ENCODE measurements at regions not wholly inside any gene's neighbourhood (a gene's known extent, or its start where the extent isn't known, plus 50 kb on each side); places are given as distances from the start of the nearest gene placed in this dataset.
A peak's percentile ranks its signal among the peaks of the same experiment; 100 is the strongest.

DNA sequence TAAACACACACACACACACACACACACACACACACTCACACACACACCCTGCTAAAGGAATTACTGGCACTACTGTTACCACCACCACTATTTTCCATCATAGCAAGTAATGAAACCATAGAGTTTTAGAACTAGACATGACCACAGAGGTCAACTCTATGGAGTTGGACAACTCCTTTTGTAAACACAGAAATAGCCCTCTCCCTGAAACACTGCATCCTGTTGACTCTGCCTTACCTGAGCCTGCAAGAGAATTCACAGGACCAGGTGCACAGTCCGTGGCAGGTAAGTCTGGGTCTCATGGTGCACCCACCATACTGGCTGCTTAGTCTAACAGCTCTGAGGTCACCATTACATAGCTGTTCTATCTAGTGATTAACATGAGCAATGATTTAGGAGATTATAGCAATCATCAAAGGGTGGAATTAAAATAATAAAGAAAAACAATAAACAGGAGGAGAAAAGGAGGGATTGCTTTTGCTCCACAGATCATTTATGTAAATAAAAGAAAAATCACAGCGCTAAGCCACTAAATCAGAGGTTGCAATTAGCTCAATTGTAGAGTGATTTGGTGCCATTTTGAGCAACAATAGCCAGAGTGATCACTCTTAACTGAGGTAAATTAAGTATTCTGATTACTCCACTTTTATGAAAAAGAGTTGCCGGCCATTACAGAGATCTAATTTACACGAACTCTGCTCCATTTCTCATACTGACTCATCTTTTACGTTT is 340.0 kb upstream of the RASGEF1B start:
- Histone ChIP-seq H3K27me3 (ENCODE audit: control insufficient read depth, insufficient read depth, low read length) (no peaks in the 10 kb centered on the region), H3K4me3 (ENCODE audit: low read length) (no peak overlapping the region), H3K4me1 (ENCODE audit: control insufficient read depth, insufficient read depth, low read length) (no peaks in the 10 kb centered on the region), H3K9me3 (ENCODE audit: control insufficient read depth, low read depth, low read length) (no peaks in the 10 kb centered on the region), H3K36me3 (ENCODE audit: control insufficient read depth, insufficient read depth, low read length) (no peaks in the 10 kb centered on the region), H3K27ac (ENCODE audit: low read length) (no peak overlapping the region)
- no peak for DNase-seq
- WGBS (ENCODE audit: insufficient coverage, low lambda C conversion rate): 86% methylated on average over 1 of the region's 5 CpGs

DNA sequence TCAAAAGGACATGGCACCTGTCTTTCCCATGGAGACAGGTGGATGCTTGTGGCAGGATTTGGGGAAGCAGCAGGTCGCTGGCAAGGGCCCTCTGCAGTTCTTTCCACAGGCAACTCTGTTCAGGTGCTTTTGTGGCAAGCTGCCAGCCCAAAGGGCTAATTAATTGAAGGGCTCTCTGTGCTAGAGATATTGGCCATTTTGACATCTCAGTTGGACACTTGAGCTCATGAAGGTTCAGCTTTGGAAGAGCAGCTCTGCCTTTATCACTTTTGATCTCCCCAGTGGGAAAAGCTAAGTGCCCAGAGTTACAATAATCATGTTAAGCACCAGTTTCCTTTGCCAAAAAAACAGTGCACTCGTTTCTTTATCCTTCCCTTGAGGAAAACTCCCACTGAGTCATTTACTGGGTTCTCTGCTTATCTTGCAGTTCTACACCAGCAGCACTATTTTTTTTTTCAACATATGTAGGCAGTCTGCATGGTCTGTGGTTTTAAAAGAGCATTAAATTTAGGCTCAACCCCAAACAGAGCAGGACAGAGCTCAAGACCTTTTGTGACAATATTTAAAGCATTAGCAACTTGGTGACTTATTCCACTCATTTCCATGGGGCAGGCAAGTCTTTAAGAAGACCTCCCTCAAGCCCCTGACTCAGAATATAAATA is 336.4 kb upstream of the RASGEF1B start:
- H3K4me1 ChIP-seq (ENCODE audit: control insufficient read depth, insufficient read depth, low read length): no peaks in the 10 kb centered on the region
- no peaks in the 10 kb centered on the region for H3K9me3 ChIP-seq (ENCODE audit: control insufficient read depth, low read depth, low read length)
- no peak overlapping the region for H3K4me3 ChIP-seq (ENCODE audit: low read length)
- no peaks in the 10 kb centered on the region for H3K36me3 ChIP-seq (ENCODE audit: control insufficient read depth, insufficient read depth, low read length)
- 80% methylated on average over 1 of the region's 2 CpGs for WGBS (ENCODE audit: insufficient coverage, low lambda C conversion rate)
- DNase-seq: no peak
- no peaks in the 10 kb centered on the region for H3K27me3 ChIP-seq (ENCODE audit: control insufficient read depth, insufficient read depth, low read length)
- H3K27ac ChIP-seq (ENCODE audit: low read length): no peak overlapping the region

DNA sequence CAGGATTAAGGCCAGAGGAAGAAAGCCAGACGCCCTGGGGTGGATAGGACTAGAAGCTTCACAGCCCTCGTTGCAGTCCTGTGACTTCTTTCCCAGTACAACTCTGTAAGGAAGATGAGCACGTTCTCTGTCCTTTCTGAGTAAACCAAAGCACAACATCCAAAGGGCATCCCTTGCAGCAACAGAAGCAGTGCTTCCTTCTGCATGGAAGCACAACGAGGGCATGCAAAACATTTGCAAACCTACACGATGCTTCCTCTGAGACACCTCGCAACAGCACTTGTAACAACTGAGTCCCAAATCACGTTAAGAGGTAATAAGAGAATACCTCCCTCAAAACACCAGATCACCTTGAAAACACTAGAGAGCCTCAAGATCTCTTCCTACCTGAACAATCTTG is 335.7 kb upstream of the RASGEF1B start:
- Histone ChIP-seq H3K36me3 (ENCODE audit: control insufficient read depth, insufficient read depth, low read length) (no peaks in the 10 kb centered on the region), H3K4me3 (ENCODE audit: low read length) (no peak overlapping the region), H3K27ac (ENCODE audit: low read length) (no peak overlapping the region), H3K9me3 (ENCODE audit: control insufficient read depth, low read depth, low read length) (no peaks in the 10 kb centered on the region), H3K27me3 (ENCODE audit: control insufficient read depth, insufficient read depth, low read length) (no peaks in the 10 kb centered on the region), H3K4me1 (ENCODE audit: control insufficient read depth, insufficient read depth, low read length) (no peaks in the 10 kb centered on the region)
- no CpG with 5 or more reads among the region's 7 CpGs for WGBS (ENCODE audit: insufficient coverage, low lambda C conversion rate)
- DNase-seq: no peak

- Histone ChIP-seq H3K36me3 (ENCODE audit: control insufficient read depth, insufficient read depth, low read length) (no peaks in the 10 kb centered on the region), H3K4me3 (ENCODE audit: low read length) (no peak overlapping the region), H3K4me1 (ENCODE audit: control insufficient read depth, insufficient read depth, low read length) (no peaks in the 10 kb centered on the region), H3K27me3 (ENCODE audit: control insufficient read depth, insufficient read depth, low read length) (no peaks in the 10 kb centered on the region), H3K9me3 (ENCODE audit: control insufficient read depth, low read depth, low read length) (no peaks in the 10 kb centered on the region), H3K27ac (ENCODE audit: low read length) (no peak overlapping the region)
- WGBS (ENCODE audit: insufficient coverage, low lambda C conversion rate): no CpG with 5 or more reads among the region's 1 CpG
- DNase-seq: no peak
Observed at GRCh38 chr4:81806485-81806884, 334.8 kb upstream of the RASGEF1B start.

GRCh38 chr4:81804849-81805248 is 333.1 kb upstream of the RASGEF1B start:
- H3K4me3 ChIP-seq (ENCODE audit: low read length): no peak overlapping the region
- H3K27me3 ChIP-seq (ENCODE audit: control insufficient read depth, insufficient read depth, low read length): no peaks in the 10 kb centered on the region
- H3K9me3 ChIP-seq (ENCODE audit: control insufficient read depth, low read depth, low read length): no peaks in the 10 kb centered on the region
- no CpG with 5 or more reads among the region's 1 CpG for WGBS (ENCODE audit: insufficient coverage, low lambda C conversion rate)
- no peaks in the 10 kb centered on the region for H3K4me1 ChIP-seq (ENCODE audit: control insufficient read depth, insufficient read depth, low read length)
- no peak for DNase-seq
- H3K36me3 ChIP-seq (ENCODE audit: control insufficient read depth, insufficient read depth, low read length): no peaks in the 10 kb centered on the region
- no peak overlapping the region for H3K27ac ChIP-seq (ENCODE audit: low read length)

DNA sequence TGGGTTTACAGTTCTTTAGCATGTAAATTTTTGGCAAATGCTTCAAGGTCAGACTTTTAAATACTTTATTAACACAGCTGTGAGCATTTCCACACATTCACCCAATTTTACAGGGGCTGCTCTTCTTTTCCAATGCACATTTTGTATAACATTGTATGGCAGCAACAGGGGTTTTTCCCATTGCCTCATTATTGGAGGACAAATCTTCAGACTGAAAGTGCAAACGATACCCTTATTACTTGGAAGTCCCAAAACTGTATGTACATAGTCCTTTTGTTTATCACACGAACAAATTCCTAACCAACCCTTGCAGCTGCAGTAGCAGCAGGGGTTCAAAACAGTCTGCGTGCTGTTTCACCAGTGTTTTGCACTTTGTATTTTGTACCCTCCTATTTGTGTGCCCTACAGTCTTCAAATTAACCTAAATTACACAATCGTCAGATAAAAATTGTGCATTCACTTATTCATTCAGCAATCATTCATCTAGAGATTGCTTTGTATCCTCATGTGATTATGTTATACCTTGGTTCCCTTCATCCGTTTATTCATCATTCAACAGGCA is 330.7 kb upstream of the RASGEF1B start:
- Histone ChIP-seq H3K4me1 (ENCODE audit: control insufficient read depth, insufficient read depth, low read length) (no peaks in the 10 kb centered on the region), H3K4me3 (ENCODE audit: low read length) (no peak overlapping the region), H3K9me3 (ENCODE audit: control insufficient read depth, low read depth, low read length) (no peaks in the 10 kb centered on the region), H3K36me3 (ENCODE audit: control insufficient read depth, insufficient read depth, low read length) (peaks cover 2% of the 10 kb centered on the region), H3K27me3 (ENCODE audit: control insufficient read depth, insufficient read depth, low read length) (no peaks in the 10 kb centered on the region), H3K27ac (ENCODE audit: low read length) (no peak overlapping the region)
- WGBS (ENCODE audit: insufficient coverage, low lambda C conversion rate): 0% methylated on average over 1 of the region's 5 CpGs
- peak in 1 of 2 donors; percentile 20 for DNase-seq

GRCh38 chr4:81799371-81799770 is 327.7 kb upstream of the RASGEF1B start:
- Histone ChIP-seq H3K27ac (ENCODE audit: low read length) (no peak overlapping the region), H3K4me3 (ENCODE audit: low read length) (no peak overlapping the region)
- no CpG with 5 or more reads among the region's 1 CpG for WGBS (ENCODE audit: insufficient coverage, low lambda C conversion rate)

GRCh38 chr4:81796790-81797528 is 325.3 kb upstream of the RASGEF1B start:
- no peaks in the 10 kb centered on the region for H3K27me3 ChIP-seq (ENCODE audit: control insufficient read depth, insufficient read depth, low read length)
- 57% methylated on average over 1 of the region's 1 CpG for WGBS (ENCODE audit: insufficient coverage, low lambda C conversion rate)
- no peak overlapping the region for H3K27ac ChIP-seq (ENCODE audit: low read length)
- H3K36me3 ChIP-seq (ENCODE audit: control insufficient read depth, insufficient read depth, low read length): peaks cover 2% of the 10 kb centered on the region
- no peaks in the 10 kb centered on the region for H3K4me1 ChIP-seq (ENCODE audit: control insufficient read depth, insufficient read depth, low read length)
- no peak for DNase-seq
- H3K4me3 ChIP-seq (ENCODE audit: low read length): no peak overlapping the region
- no peaks in the 10 kb centered on the region for H3K9me3 ChIP-seq (ENCODE audit: control insufficient read depth, low read depth, low read length)

More at GRCh38 chr4:81799371-81799770, 327.7 kb upstream of the RASGEF1B start:
- DNase-seq: no peak
- Histone ChIP-seq H3K27me3 (ENCODE audit: control insufficient read depth, insufficient read depth, low read length) (no peaks in the 10 kb centered on the region), H3K9me3 (ENCODE audit: control insufficient read depth, low read depth, low read length) (no peaks in the 10 kb centered on the region), H3K36me3 (ENCODE audit: control insufficient read depth, insufficient read depth, low read length) (peaks cover 2% of the 10 kb centered on the region), H3K4me1 (ENCODE audit: control insufficient read depth, insufficient read depth, low read length) (no peaks in the 10 kb centered on the region)

- Histone ChIP-seq H3K36me3 (ENCODE audit: control insufficient read depth, insufficient read depth, low read length) (no peaks in the 10 kb centered on the region), H3K27ac (ENCODE audit: low read length) (no peak overlapping the region), H3K4me3 (ENCODE audit: low read length) (no peak overlapping the region), H3K9me3 (ENCODE audit: control insufficient read depth, low read depth, low read length) (no peaks in the 10 kb centered on the region), H3K4me1 (ENCODE audit: control insufficient read depth, insufficient read depth, low read length) (peaks cover 12% of the 10 kb centered on the region), H3K27me3 (ENCODE audit: control insufficient read depth, insufficient read depth, low read length) (no peaks in the 10 kb centered on the region)
- DNase-seq: no peak
Observed at GRCh38 chr4:81792521-81792920, 320.8 kb upstream of the RASGEF1B start.

GRCh38 chr4:81790477-81790876 is 318.8 kb upstream of the RASGEF1B start:
- no peak overlapping the region for H3K4me3 ChIP-seq (ENCODE audit: low read length)
- H3K36me3 ChIP-seq (ENCODE audit: control insufficient read depth, insufficient read depth, low read length): no peaks in the 10 kb centered on the region
- no CpG with 5 or more reads among the region's 2 CpGs for WGBS (ENCODE audit: insufficient coverage, low lambda C conversion rate)
- H3K27ac ChIP-seq (ENCODE audit: low read length): peak overlapping the region; percentile 55
- no peaks in the 10 kb centered on the region for H3K27me3 ChIP-seq (ENCODE audit: control insufficient read depth, insufficient read depth, low read length)
- H3K9me3 ChIP-seq (ENCODE audit: control insufficient read depth, low read depth, low read length): no peaks in the 10 kb centered on the region
- H3K4me1 ChIP-seq (ENCODE audit: control insufficient read depth, insufficient read depth, low read length): peaks cover 22% of the 10 kb centered on the region
- DNase-seq: peak; percentile 46 to 71
